Large intestine (tissue), 3 donors: ENCODE measurements at regions not wholly inside any gene's neighbourhood (a gene's known extent, or its start where the extent isn't known, plus 50 kb on each side); places are given as distances from the start of the nearest gene placed in this dataset.

ENCODE experiments used
- DNase-seq, 2 donors: peaks; one replicate each; pipeline versions ENCODE4 v3.0.0 to v3.0.0-alpha.2; 2013
- H3K27ac ChIP-seq: one replicate; pipeline ENCODE4 v1.5.1; 2013; ENCODE audit warnings: low read length
- H3K27me3 ChIP-seq: 2 replicates; pipeline ENCODE4 v1.6.1; 2013; ENCODE audit warnings: low read length; ENCODE audit not compliant: control insufficient read depth, insufficient read depth
- H3K36me3 ChIP-seq: 2 replicates; pipeline ENCODE4 v1.6.1; 2013; ENCODE audit warnings: low read length; ENCODE audit not compliant: control insufficient read depth, insufficient read depth
- H3K4me1 ChIP-seq: one replicate; pipeline ENCODE4 v1.6.1; 2013; ENCODE audit warnings: low read length; ENCODE audit not compliant: control insufficient read depth, insufficient read depth
- H3K4me3 ChIP-seq: one replicate; pipeline ENCODE4 v1.5.1; 2013; ENCODE audit warnings: low read length
- H3K9me3 ChIP-seq: one replicate; pipeline ENCODE4 v1.6.1; 2013; ENCODE audit warnings: mild to moderate bottlenecking, low read depth, low read length, moderate library complexity; ENCODE audit not compliant: control insufficient read depth
- WGBS: methylation state at CpG from one replicate; pipeline ENCODE4 v1.1.5; 2013; ENCODE audit warnings: low lambda C conversion rate; ENCODE audit not compliant: insufficient coverage; 5-methylcytosine and 5-hydroxymethylcytosine counted together

GRCh38 chrY:19578281-19578874, 166.1 kb downstream of the KDM5D start:
- no peak overlapping the region for H3K27ac ChIP-seq
- no peaks in the 10 kb centered on the region for H3K27me3 ChIP-seq
- H3K4me1 ChIP-seq, result peaks cover 4% of the 10 kb centered on the region
- H3K9me3 ChIP-seq, result no peaks in the 10 kb centered on the region
- no peak overlapping the region for H3K4me3 ChIP-seq
- no CpG with 5 or more reads among the region's 3 CpGs for WGBS
- no peaks in the 10 kb centered on the region for H3K36me3 ChIP-seq
- DNase-seq, result no peak

GRCh38 chrY:19577250-19577649, 167.3 kb downstream of the KDM5D start:
- H3K4me1 ChIP-seq, result peaks cover 4% of the 10 kb centered on the region
- no peaks in the 10 kb centered on the region for H3K27me3 ChIP-seq
- no peak overlapping the region for H3K27ac ChIP-seq
- peak in 1 of 2 donors; percentile 47 for DNase-seq
- no peaks in the 10 kb centered on the region for H3K36me3 ChIP-seq
- no peak overlapping the region for H3K4me3 ChIP-seq
- WGBS, result no CpG with 5 or more reads among the region's 6 CpGs
- H3K9me3 ChIP-seq, result no peaks in the 10 kb centered on the region

GRCh38 chrY:19574939-19575338, 169.6 kb downstream of the KDM5D start:
- H3K9me3 ChIP-seq, result no peaks in the 10 kb centered on the region
- peaks cover 4% of the 10 kb centered on the region for H3K4me1 ChIP-seq
- no peak overlapping the region for H3K27ac ChIP-seq
- H3K4me3 ChIP-seq, result no peak overlapping the region
- no peak for DNase-seq
- no peaks in the 10 kb centered on the region for H3K27me3 ChIP-seq
- no peaks in the 10 kb centered on the region for H3K36me3 ChIP-seq

GRCh38 chrY:19573646-19574045, 170.9 kb downstream of the KDM5D start:
- Histone ChIP-seq H3K27me3 (no peaks in the 10 kb centered on the region), H3K36me3 (no peaks in the 10 kb centered on the region), H3K4me3 (no peak overlapping the region), H3K27ac (peak overlapping the region; percentile 2), H3K4me1 (peaks cover 4% of the 10 kb centered on the region), H3K9me3 (no peaks in the 10 kb centered on the region)
- no CpG with 5 or more reads among the region's 2 CpGs for WGBS
- peak in 1 of 2 donors; percentile 44 for DNase-seq

- H3K4me1 ChIP-seq, result no peaks in the 10 kb centered on the region
- no peak overlapping the region for H3K27ac ChIP-seq
- no peak overlapping the region for H3K4me3 ChIP-seq
- H3K36me3 ChIP-seq, result no peaks in the 10 kb centered on the region
- H3K9me3 ChIP-seq, result no peaks in the 10 kb centered on the region
- no CpG with 5 or more reads among the region's 2 CpGs for WGBS
- H3K27me3 ChIP-seq, result no peaks in the 10 kb centered on the region
- no peak for DNase-seq
Observed at GRCh38 chrY:19570999-19571398, 173.5 kb downstream of the KDM5D start.

- Histone ChIP-seq H3K27me3 (no peaks in the 10 kb centered on the region), H3K36me3 (no peaks in the 10 kb centered on the region), H3K4me3 (peak overlapping the region; percentile 65), H3K4me1 (no peaks in the 10 kb centered on the region), H3K9me3 (no peaks in the 10 kb centered on the region), H3K27ac (peak overlapping the region; percentile 82)
- no peak for DNase-seq
- 0% methylated on average over 2 of the region's 14 CpGs for WGBS
Observed at GRCh38 chrY:19567943-19568342, 176.6 kb downstream of the KDM5D start.

GRCh38 chrY:19567051-19567921, 177.2 kb downstream of the KDM5D start:
- DNase-seq, result peak in 1 of 2 donors; percentile 94

GRCh38 chrY:19559161-19559560, 185.4 kb downstream of the KDM5D start:
- Histone ChIP-seq H3K27me3 (no peaks in the 10 kb centered on the region), H3K27ac (no peak overlapping the region), H3K9me3 (no peaks in the 10 kb centered on the region), H3K4me3 (no peak overlapping the region), H3K36me3 (no peaks in the 10 kb centered on the region), H3K4me1 (no peaks in the 10 kb centered on the region)
- no peak for DNase-seq
- no CpG with 5 or more reads among the region's 4 CpGs for WGBS

More at GRCh38 chrY:19567051-19567921, 177.2 kb downstream of the KDM5D start:
- no CpG with 5 or more reads among the region's 53 CpGs for WGBS
- Histone ChIP-seq H3K27me3 (no peaks in the 10 kb centered on the region), H3K9me3 (no peaks in the 10 kb centered on the region), H3K4me1 (no peaks in the 10 kb centered on the region), H3K36me3 (no peaks in the 10 kb centered on the region), H3K4me3 (peak overlapping the region; percentile 65), H3K27ac (peak overlapping the region; percentile 82)

- no peaks in the 10 kb centered on the region for H3K27me3 ChIP-seq
- whole genome bisulfite sequencing, result no CpG with 5 or more reads among the region's 18 CpGs
- H3K9me3 ChIP-seq, result no peaks in the 10 kb centered on the region
- H3K36me3 ChIP-seq, result no peaks in the 10 kb centered on the region
- no peaks in the 10 kb centered on the region for H3K4me1 ChIP-seq
- H3K4me3 ChIP-seq, result no peak overlapping the region
- H3K27ac ChIP-seq, result no peak overlapping the region
- DNase-seq, result no peak
Observed at GRCh38 chrY:19549671-19550466, 194.7 kb downstream of the KDM5D start.

- Histone ChIP-seq H3K9me3 (no peaks in the 10 kb centered on the region), H3K27me3 (no peaks in the 10 kb centered on the region), H3K36me3 (no peaks in the 10 kb centered on the region), H3K27ac (no peak overlapping the region), H3K4me3 (no peak overlapping the region), H3K4me1 (no peaks in the 10 kb centered on the region)
- no peak for DNase-seq
- WGBS, result 80% methylated on average over 2 of the region's 31 CpGs
Observed at GRCh38 chrY:19541475-19542306, 202.8 kb downstream of the KDM5D start.
